GM23338 (cell line): ENCODE measurements at regions not wholly inside any gene's neighbourhood (a gene's known extent, or its start where the extent isn't known, plus 50 kb on each side); places are given as distances from the start of the nearest gene placed in this dataset.

Source experiments
- ATAC-seq: fragments of 200-7000 bp; cut with Tn5 transposase; 3 replicates; pipeline ENCODE4 v1.9.1; 2020
- DNase-seq: peaks from one replicate; pipeline ENCODE4 v3.0.0-alpha.2; 2015; ENCODE audit warnings: low spot score
- H2AFZ ChIP-seq: fragments of 200-600 bp; sonication (generic); 2 replicates; pipeline ENCODE4 v1.8.0; 2016; ENCODE audit warnings: antibody characterized with exemption, mild to moderate bottlenecking, moderate library complexity
- H3F3A ChIP-seq: fragments of 200-600 bp; sonication (generic); replicated peaks from 2 replicates; pipeline ENCODE4 v1.8.0; 2017; ENCODE audit warnings: antibody characterized with exemption, mixed run types, low read depth
- H3K27ac ChIP-seq: fragments of 200-600 bp; sonication (generic); 2 replicates; pipeline ENCODE4 v1.6.1; 2016; ENCODE audit warnings: low read depth
- H3K27me3 ChIP-seq: fragments of 200-600 bp; sonication (generic); 2 replicates; pipeline ENCODE4 v1.8.0; 2016; ENCODE audit warnings: mild to moderate bottlenecking, mixed run types, moderate library complexity; ENCODE audit not compliant: insufficient read depth
- H3K36me3 ChIP-seq: fragments of 200-600 bp; sonication (generic); 2 replicates; pipeline ENCODE4 v1.8.0; 2016; ENCODE audit warnings: mild to moderate bottlenecking; ENCODE audit not compliant: insufficient read depth
- H3K4me1 ChIP-seq: fragments of 200-600 bp; sonication (generic); 2 replicates; pipeline ENCODE4 v1.8.0; 2016; ENCODE audit warnings: mild to moderate bottlenecking, moderate library complexity; ENCODE audit not compliant: insufficient read depth
- H3K4me2 ChIP-seq: fragments of 200-600 bp; sonication (generic); 2 replicates; pipeline ENCODE4 v1.7.1; 2017; ENCODE audit warnings: mixed run types
- H3K4me3 ChIP-seq: fragments of 200-600 bp; sonication (generic); 2 replicates; pipeline ENCODE4 v1.6.1; 2016; ENCODE audit warnings: mixed run types
- H3K79me2 ChIP-seq: fragments of 200-600 bp; sonication (generic); replicated peaks from 2 replicates; pipeline ENCODE4 v1.8.0; 2017; ENCODE audit warnings: mild to moderate bottlenecking; ENCODE audit not compliant: insufficient read depth
- H3K9me2 ChIP-seq: fragments of 200-600 bp; sonication (generic); 2 replicates; pipeline ENCODE4 v1.8.0; 2017; ENCODE audit not compliant: insufficient read depth
- H4K20me1 ChIP-seq: fragments of 200-600 bp; sonication (generic); replicated peaks from 2 replicates; pipeline ENCODE4 v1.8.0; 2017; ENCODE audit warnings: mild to moderate bottlenecking; ENCODE audit not compliant: insufficient read depth
- H3K27ac Mint-ChIP-seq: 2 replicates; pipeline ENCODE4 v1.8.0; 2020; ENCODE audit warnings: inconsistent platforms, mild to moderate bottlenecking, moderate library complexity, mixed read lengths
- H3K27me3 Mint-ChIP-seq: 3 replicates; pipeline ENCODE4 v1.8.0; 2022; ENCODE audit warnings: low read depth, mild to moderate bottlenecking, moderate library complexity, mixed read lengths, inconsistent platforms; ENCODE audit not compliant: insufficient read depth, poor library complexity
- H3K36me3 Mint-ChIP-seq: 3 replicates; pipeline ENCODE4 v1.8.0; 2021; ENCODE audit warnings: low read depth, mild to moderate bottlenecking, inconsistent platforms, moderate library complexity, mixed read lengths
- H3K4me1 Mint-ChIP-seq: 3 replicates; pipeline ENCODE4 v1.8.0; 2020; ENCODE audit warnings: mild to moderate bottlenecking, inconsistent platforms, mixed read lengths
- H3K4me3 Mint-ChIP-seq: 3 replicates; pipeline ENCODE4 v1.8.0; 2021; ENCODE audit warnings: moderate library complexity, mild to moderate bottlenecking, inconsistent platforms, mixed read lengths
- H3K9me3 Mint-ChIP-seq: 3 replicates; pipeline ENCODE4 v1.8.0; 2020; ENCODE audit warnings: moderate library complexity, mild to moderate bottlenecking, inconsistent platforms, mixed read lengths
- CREB1 ChIP-seq: fragments of 250-450 bp; sonication (Bioruptor Pico); IDR thresholded peaks from 2 replicates; pipeline ENCODE4 v1.5.0; 2020; ENCODE audit warnings: low read depth, mild to moderate bottlenecking, moderate library complexity
- EZH2 ChIP-seq: fragments of 200-600 bp; sonication (generic); IDR thresholded peaks from one replicate; pipeline ENCODE4 v1.8.0; 2017; ENCODE audit warnings: antibody characterized with exemption, mild to moderate bottlenecking, low read depth; ENCODE audit not compliant: unreplicated experiment
- EZH2phosphoT487 ChIP-seq: fragments of 200-600 bp; sonication (generic); IDR thresholded peaks from one replicate; pipeline ENCODE4 v1.8.1; 2018; ENCODE audit warnings: antibody characterized with exemption; ENCODE audit not compliant: unreplicated experiment
- JUNB ChIP-seq: IDR thresholded peaks from one replicate; pipeline ENCODE4 v1.6.1; 2016; ENCODE audit warnings: antibody characterized with exemption; ENCODE audit not compliant: unreplicated experiment
- NANOG ChIP-seq: IDR thresholded peaks from 2 replicates; pipeline ENCODE4 v1.6.1; 2016; ENCODE audit warnings: antibody characterized with exemption, borderline replicate concordance
- POLR2AphosphoS5 ChIP-seq: IDR thresholded peaks from 2 replicates; pipeline ENCODE4 v1.6.1; 2016; ENCODE audit warnings: antibody characterized with exemption, low read depth
- STAT1 ChIP-seq: IDR thresholded peaks from one replicate; pipeline ENCODE4 v1.6.1; 2016; ENCODE audit warnings: antibody characterized with exemption; ENCODE audit not compliant: unreplicated experiment
- ZNF114 ChIP-seq: fragments of 250-450 bp; sonication (Bioruptor Pico); IDR thresholded peaks from 2 replicates; pipeline ENCODE4 v1.5.0; 2020; ENCODE audit warnings: mild to moderate bottlenecking, moderate library complexity
- ZNF331 ChIP-seq: fragments of 250-450 bp; sonication (Bioruptor Pico); IDR thresholded peaks from 2 replicates; pipeline ENCODE4 v1.5.0; 2020; ENCODE audit warnings: low read depth, mild to moderate bottlenecking, moderate library complexity
- TF ChIP-seq, protein P1 (sequence below): IDR thresholded peaks from 2 replicates; pipeline ENCODE4 v1.6.1; 2016; ENCODE audit warnings: antibody characterized with exemption
- TF ChIP-seq, protein P2 (sequence below), 2 experiments: fragments of 200-600 bp in 1 of 2; sonication (generic) in 1 of 2; conservative IDR thresholded peaks; 2 replicates each; pipeline versions ENCODE4 v1.5.1 to v1.6.1; 2016 to 2017; ENCODE audit warnings: antibody characterized with exemption in 2 of 2, low read depth in 2 of 2, mild to moderate bottlenecking in 2 of 2, moderate library complexity in 1 of 2
- TF ChIP-seq, protein P3 (sequence below): fragments of 250-450 bp; sonication (Bioruptor Pico); IDR thresholded peaks from 2 replicates; pipeline ENCODE4 v1.5.0; 2020; ENCODE audit warnings: mild to moderate bottlenecking, moderate library complexity
- TF ChIP-seq, protein P4 (sequence below): IDR thresholded peaks from one replicate; pipeline ENCODE4 v1.6.1; 2018; ENCODE audit warnings: antibody characterized with exemption; ENCODE audit not compliant: unreplicated experiment

DNA sequence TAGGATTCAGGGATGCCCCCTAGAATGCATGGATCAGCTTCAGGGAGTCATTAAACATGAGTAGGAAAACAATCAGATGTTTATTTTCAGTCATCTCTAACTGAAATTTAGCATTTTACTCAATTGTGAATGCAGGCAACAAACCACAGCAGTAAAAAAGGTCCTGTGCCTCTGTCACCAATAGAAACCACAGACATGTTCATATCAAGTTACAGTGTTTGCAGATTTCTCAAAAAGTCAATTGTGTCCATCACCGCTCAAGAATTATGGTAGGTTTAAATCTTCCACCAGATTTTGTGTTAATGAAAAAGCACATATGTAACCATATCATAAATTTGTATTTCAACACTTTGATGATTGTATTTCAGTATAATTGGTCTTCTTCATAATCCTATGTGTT is 68.4 kb upstream of the SLC1A1 start:
- H3K4me1 ChIP-seq = peaks cover 5% of the 10 kb centered on the region; the same call in 1 of the 2 replicates
- H3F3A ChIP-seq = no peaks in the 10 kb centered on the region
- peaks cover 2% of the 10 kb centered on the region; the same call in 1 of the 2 replicates for H3K9me2 ChIP-seq
- H3K4me1 Mint-ChIP-seq = peaks cover 18% of the 10 kb centered on the region
- H3K27ac ChIP-seq = no peak overlapping the region
- H3K79me2 ChIP-seq = no peaks in the 10 kb centered on the region
- H3K36me3 Mint-ChIP-seq = no peaks in the 10 kb centered on the region
- no peak overlapping the region for H3K4me3 ChIP-seq
- H3K4me3 Mint-ChIP-seq = no peak overlapping the region
- TF ChIP-seq STAT1 (no peak), EZH2phosphoT487 (no peak), JUNB (no peak), EZH2 (no peak), POLR2AphosphoS5 (no peak), ZNF114 (no peak), ZNF331 (no peak), NANOG (no peak), CREB1 (CRISPR knock-in tag) (no peak)
- TF ChIP-seq, protein P1, sequence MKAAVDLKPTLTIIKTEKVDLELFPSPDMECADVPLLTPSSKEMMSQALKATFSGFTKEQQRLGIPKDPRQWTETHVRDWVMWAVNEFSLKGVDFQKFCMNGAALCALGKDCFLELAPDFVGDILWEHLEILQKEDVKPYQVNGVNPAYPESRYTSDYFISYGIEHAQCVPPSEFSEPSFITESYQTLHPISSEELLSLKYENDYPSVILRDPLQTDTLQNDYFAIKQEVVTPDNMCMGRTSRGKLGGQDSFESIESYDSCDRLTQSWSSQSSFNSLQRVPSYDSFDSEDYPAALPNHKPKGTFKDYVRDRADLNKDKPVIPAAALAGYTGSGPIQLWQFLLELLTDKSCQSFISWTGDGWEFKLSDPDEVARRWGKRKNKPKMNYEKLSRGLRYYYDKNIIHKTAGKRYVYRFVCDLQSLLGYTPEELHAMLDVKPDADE = no peak
- TF ChIP-seq, protein P2, sequence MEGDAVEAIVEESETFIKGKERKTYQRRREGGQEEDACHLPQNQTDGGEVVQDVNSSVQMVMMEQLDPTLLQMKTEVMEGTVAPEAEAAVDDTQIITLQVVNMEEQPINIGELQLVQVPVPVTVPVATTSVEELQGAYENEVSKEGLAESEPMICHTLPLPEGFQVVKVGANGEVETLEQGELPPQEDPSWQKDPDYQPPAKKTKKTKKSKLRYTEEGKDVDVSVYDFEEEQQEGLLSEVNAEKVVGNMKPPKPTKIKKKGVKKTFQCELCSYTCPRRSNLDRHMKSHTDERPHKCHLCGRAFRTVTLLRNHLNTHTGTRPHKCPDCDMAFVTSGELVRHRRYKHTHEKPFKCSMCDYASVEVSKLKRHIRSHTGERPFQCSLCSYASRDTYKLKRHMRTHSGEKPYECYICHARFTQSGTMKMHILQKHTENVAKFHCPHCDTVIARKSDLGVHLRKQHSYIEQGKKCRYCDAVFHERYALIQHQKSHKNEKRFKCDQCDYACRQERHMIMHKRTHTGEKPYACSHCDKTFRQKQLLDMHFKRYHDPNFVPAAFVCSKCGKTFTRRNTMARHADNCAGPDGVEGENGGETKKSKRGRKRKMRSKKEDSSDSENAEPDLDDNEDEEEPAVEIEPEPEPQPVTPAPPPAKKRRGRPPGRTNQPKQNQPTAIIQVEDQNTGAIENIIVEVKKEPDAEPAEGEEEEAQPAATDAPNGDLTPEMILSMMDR (conservative IDR thresholded peaks at IDR 0.05; ENCODE audit: low read depth in 2 of 2) = no peak
- TF ChIP-seq, protein P3, sequence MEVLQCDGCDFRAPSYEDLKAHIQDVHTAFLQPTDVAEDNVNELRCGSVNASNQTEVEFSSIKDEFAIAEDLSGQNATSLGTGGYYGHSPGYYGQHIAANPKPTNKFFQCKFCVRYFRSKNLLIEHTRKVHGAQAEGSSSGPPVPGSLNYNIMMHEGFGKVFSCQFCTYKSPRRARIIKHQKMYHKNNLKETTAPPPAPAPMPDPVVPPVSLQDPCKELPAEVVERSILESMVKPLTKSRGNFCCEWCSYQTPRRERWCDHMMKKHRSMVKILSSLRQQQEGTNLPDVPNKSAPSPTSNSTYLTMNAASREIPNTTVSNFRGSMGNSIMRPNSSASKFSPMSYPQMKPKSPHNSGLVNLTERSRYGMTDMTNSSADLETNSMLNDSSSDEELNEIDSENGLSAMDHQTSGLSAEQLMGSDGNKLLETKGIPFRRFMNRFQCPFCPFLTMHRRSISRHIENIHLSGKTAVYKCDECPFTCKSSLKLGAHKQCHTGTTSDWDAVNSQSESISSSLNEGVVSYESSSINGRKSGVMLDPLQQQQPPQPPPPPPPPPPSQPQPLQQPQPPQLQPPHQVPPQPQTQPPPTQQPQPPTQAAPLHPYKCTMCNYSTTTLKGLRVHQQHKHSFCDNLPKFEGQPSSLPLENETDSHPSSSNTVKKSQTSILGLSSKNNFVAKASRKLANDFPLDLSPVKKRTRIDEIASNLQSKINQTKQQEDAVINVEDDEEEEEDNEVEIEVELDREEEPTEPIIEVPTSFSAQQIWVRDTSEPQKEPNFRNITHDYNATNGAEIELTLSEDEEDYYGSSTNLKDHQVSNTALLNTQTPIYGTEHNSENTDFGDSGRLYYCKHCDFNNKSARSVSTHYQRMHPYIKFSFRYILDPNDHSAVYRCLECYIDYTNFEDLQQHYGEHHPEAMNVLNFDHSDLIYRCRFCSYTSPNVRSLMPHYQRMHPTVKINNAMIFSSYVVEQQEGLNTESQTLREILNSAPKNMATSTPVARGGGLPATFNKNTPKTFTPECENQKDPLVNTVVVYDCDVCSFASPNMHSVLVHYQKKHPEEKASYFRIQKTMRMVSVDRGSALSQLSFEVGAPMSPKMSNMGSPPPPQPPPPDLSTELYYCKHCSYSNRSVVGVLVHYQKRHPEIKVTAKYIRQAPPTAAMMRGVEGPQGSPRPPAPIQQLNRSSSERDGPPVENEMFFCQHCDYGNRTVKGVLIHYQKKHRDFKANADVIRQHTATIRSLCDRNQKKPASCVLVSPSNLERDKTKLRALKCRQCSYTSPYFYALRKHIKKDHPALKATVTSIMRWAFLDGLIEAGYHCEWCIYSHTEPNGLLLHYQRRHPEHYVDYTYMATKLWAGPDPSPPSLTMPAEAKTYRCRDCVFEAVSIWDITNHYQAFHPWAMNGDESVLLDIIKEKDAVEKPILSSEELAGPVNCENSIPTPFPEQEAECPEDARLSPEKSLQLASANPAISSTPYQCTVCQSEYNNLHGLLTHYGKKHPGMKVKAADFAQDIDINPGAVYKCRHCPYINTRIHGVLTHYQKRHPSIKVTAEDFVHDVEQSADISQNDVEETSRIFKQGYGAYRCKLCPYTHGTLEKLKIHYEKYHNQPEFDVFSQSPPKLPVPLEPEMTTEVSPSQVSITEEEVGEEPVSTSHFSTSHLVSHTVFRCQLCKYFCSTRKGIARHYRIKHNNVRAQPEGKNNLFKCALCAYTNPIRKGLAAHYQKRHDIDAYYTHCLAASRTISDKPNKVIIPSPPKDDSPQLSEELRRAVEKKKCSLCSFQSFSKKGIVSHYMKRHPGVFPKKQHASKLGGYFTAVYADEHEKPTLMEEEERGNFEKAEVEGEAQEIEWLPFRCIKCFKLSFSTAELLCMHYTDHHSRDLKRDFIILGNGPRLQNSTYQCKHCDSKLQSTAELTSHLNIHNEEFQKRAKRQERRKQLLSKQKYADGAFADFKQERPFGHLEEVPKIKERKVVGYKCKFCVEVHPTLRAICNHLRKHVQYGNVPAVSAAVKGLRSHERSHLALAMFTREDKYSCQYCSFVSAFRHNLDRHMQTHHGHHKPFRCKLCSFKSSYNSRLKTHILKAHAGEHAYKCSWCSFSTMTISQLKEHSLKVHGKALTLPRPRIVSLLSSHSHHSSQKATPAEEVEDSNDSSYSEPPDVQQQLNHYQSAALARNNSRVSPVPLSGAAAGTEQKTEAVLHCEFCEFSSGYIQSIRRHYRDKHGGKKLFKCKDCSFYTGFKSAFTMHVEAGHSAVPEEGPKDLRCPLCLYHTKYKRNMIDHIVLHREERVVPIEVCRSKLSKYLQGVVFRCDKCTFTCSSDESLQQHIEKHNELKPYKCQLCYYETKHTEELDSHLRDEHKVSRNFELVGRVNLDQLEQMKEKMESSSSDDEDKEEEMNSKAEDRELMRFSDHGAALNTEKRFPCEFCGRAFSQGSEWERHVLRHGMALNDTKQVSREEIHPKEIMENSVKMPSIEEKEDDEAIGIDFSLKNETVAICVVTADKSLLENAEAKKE (CRISPR knock-in tag) = no peak
- TF ChIP-seq, protein P4, sequence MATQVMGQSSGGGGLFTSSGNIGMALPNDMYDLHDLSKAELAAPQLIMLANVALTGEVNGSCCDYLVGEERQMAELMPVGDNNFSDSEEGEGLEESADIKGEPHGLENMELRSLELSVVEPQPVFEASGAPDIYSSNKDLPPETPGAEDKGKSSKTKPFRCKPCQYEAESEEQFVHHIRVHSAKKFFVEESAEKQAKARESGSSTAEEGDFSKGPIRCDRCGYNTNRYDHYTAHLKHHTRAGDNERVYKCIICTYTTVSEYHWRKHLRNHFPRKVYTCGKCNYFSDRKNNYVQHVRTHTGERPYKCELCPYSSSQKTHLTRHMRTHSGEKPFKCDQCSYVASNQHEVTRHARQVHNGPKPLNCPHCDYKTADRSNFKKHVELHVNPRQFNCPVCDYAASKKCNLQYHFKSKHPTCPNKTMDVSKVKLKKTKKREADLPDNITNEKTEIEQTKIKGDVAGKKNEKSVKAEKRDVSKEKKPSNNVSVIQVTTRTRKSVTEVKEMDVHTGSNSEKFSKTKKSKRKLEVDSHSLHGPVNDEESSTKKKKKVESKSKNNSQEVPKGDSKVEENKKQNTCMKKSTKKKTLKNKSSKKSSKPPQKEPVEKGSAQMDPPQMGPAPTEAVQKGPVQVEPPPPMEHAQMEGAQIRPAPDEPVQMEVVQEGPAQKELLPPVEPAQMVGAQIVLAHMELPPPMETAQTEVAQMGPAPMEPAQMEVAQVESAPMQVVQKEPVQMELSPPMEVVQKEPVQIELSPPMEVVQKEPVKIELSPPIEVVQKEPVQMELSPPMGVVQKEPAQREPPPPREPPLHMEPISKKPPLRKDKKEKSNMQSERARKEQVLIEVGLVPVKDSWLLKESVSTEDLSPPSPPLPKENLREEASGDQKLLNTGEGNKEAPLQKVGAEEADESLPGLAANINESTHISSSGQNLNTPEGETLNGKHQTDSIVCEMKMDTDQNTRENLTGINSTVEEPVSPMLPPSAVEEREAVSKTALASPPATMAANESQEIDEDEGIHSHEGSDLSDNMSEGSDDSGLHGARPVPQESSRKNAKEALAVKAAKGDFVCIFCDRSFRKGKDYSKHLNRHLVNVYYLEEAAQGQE = no peak
- DNase-seq (no peak), ATAC-seq (no peak)
- no peaks in the 10 kb centered on the region for H3K36me3 ChIP-seq
- no peak overlapping the region for H3K4me2 ChIP-seq
- H4K20me1 ChIP-seq = no peaks in the 10 kb centered on the region
- H2AFZ ChIP-seq = no peak overlapping the region
- no peaks in the 10 kb centered on the region for H3K9me3 Mint-ChIP-seq
- no peak overlapping the region for H3K27ac Mint-ChIP-seq
- peaks cover 2% of the 10 kb centered on the region for H3K27me3 Mint-ChIP-seq
- H3K27me3 ChIP-seq = no peaks in the 10 kb centered on the region
